Panc1 (cell line): ENCODE measurements at regions not wholly inside any gene's neighbourhood (a gene's known extent, or its start where the extent isn't known, plus 50 kb on each side); places are given as distances from the start of the nearest gene placed in this dataset.

Experiments used
- ATAC-seq: fragments of 200-7000 bp; cut with Tn5 transposase; 2 replicates; pipeline ENCODE4 v1.9.1; 2020; ENCODE audit warnings: mild to moderate bottlenecking, moderate library complexity
- BruUV-seq: library from RNA; stranded (reverse); fragments of 400-500 nt; replicated peaks from 2 replicates; lab custom pipeline; 2021; lab: Mats Ljungman, UMichigan
- CTCF ChIA-PET: fragments of 300-600 bp; sonication (Branson Sonifier 250); formaldehyde crosslinking; loops from one replicate; lab custom pipeline; 2022; ENCODE audit warnings: antibody characterized with exemption; lab: Charles Lee
- POLR2A ChIA-PET: fragments of 300-600 bp; sonication (Branson Sonifier 250); formaldehyde crosslinking; loops from one replicate; lab custom pipeline; 2022; ENCODE audit warnings: antibody characterized with exemption; lab: Charles Lee
- DNase-seq: peaks from one replicate; pipeline ENCODE4 v3.0.0-alpha.2; 2010; ENCODE audit warnings: low read depth, low spot score
- H3K27ac ChIP-seq: 2 replicates; pipeline ENCODE4 v1.5.1; 2011; ENCODE audit warnings: mild to moderate bottlenecking, low read length, inconsistent platforms
- H3K27me3 ChIP-seq: fragments of 200-500 bp; sonication (Bioruptor generic); 2 replicates; pipeline ENCODE4 v1.6.0; 2014; ENCODE audit warnings: low read length, inconsistent platforms; ENCODE audit not compliant: control insufficient read depth, insufficient read depth
- H3K36me3 ChIP-seq: fragments of 200-500 bp; sonication (Bioruptor generic); 2 replicates; pipeline ENCODE4 v1.5.1; 2014; ENCODE audit warnings: inconsistent platforms, mild to moderate bottlenecking, low read length, moderate library complexity; ENCODE audit not compliant: control insufficient read depth, insufficient read depth
- H3K4me1 ChIP-seq: 2 replicates; pipeline ENCODE4 v1.5.1; 2011; ENCODE audit warnings: inconsistent platforms, mild to moderate bottlenecking, low read length, moderate library complexity; ENCODE audit not compliant: control insufficient read depth, insufficient read depth
- H3K4me3 ChIP-seq, 2 experiments: 2 replicates each; pipeline ENCODE4 v1.5.1; 2011 to 2012; ENCODE audit warnings: low read depth in 2 of 2, low read length in 2 of 2, mild to moderate bottlenecking in 2 of 2, inconsistent platforms in 1 of 2, moderate library complexity in 1 of 2
- H3K9me3 ChIP-seq: fragments of 200-500 bp; sonication (Bioruptor generic); 2 replicates; pipeline ENCODE4 v1.5.1; 2014; ENCODE audit warnings: low read depth, mild to moderate bottlenecking, inconsistent platforms, low read length, moderate library complexity; ENCODE audit not compliant: control insufficient read depth, insufficient read depth
- CTCF ChIP-seq: fragments of 450-650 bp; IDR thresholded peaks from 2 replicates; pipeline ENCODE4 v1.5.1; 2017; ENCODE audit warnings: mild to moderate bottlenecking
- POLR2AphosphoS5 ChIP-seq: IDR thresholded peaks from 2 replicates; pipeline ENCODE4 v1.6.1; 2012; ENCODE audit warnings: mild to moderate bottlenecking, low read depth, low read length, moderate library complexity
- REST ChIP-seq, 2 experiments: IDR thresholded peaks; 2 replicates each; pipeline ENCODE4 v1.6.1; 2011 to 2012; ENCODE audit warnings: low read depth in 2 of 2, control low read depth in 1 of 2, low read length in 1 of 2, mild to moderate bottlenecking in 1 of 2, moderate library complexity in 1 of 2; ENCODE audit not compliant: insufficient read depth in 1 of 2
- SIN3A ChIP-seq: IDR thresholded peaks from 2 replicates; pipeline ENCODE4 v1.6.1; 2012; ENCODE audit warnings: low read depth, mild to moderate bottlenecking, low read length, moderate library complexity, borderline replicate concordance; ENCODE audit not compliant: insufficient read depth
- TCF7L2 ChIP-seq: IDR thresholded peaks from 2 replicates; pipeline ENCODE4 v1.6.1; 2011; ENCODE audit warnings: mild to moderate bottlenecking, low read depth, low read length, inconsistent platforms
- in situ Hi-C: cut with HindIII; loops from 2 replicates; pipeline ENCODE4 v1.10.0; 2016; ENCODE audit warnings: low sequenced_read_pairs, low pct_unique_long_range_greater_than_20kb
- intact Hi-C: fragments of 100-400 bp; cut with micrococcal nuclease; formaldehyde crosslinking; loops from one replicate; pipeline ENCODE4 v1.10.0; 2022; ENCODE audit not compliant: unreplicated experiment

- no peak for DNase-seq
- in situ Hi-C loops = no loop called here
- Histone ChIP-seq H3K27ac (no peak overlapping the region), H3K4me3 (no peak overlapping the region), H3K4me1 (no peaks in the 10 kb centered on the region), H3K9me3 (no peaks in the 10 kb centered on the region), H3K27me3 (no peaks in the 10 kb centered on the region), H3K36me3 (no peaks in the 10 kb centered on the region)
- no peak for ATAC-seq
- POLR2A ChIA-PET = no interaction called here
- TF ChIP-seq SIN3A (no peak), POLR2AphosphoS5 (no peak), TCF7L2 (no peak), REST (IDR thresholded peaks at IDR 0.05; ENCODE audit: insufficient read depth in 1 of 2, low read depth in 2 of 2, low read length in 1 of 2) (no peak), CTCF (no peak)
- CTCF ChIA-PET = no interaction called here
- intact Hi-C loops = no loop called here
- no TSS peak for BruUV-seq
These were observed 694.5 kb upstream of the RAB6C start for GRCh38 chr2:129285012-129285411.

GRCh38 chr2:129293326-129293725, 686.1 kb upstream of the RAB6C start:
- no peak for ATAC-seq
- ChIA-PET CTCF (no interaction called here), POLR2A (no interaction called here)
- in situ Hi-C loops = no loop called here
- Histone ChIP-seq H3K4me1 (no peaks in the 10 kb centered on the region), H3K36me3 (no peaks in the 10 kb centered on the region), H3K27me3 (no peaks in the 10 kb centered on the region), H3K27ac (no peak overlapping the region), H3K9me3 (no peaks in the 10 kb centered on the region), H3K4me3 (no peak overlapping the region)
- no TSS peak for BruUV-seq
- no peak for DNase-seq
- TF ChIP-seq TCF7L2 (no peak), CTCF (no peak), SIN3A (no peak), REST (IDR thresholded peaks at IDR 0.05; ENCODE audit: insufficient read depth in 1 of 2, low read depth in 2 of 2, low read length in 1 of 2) (no peak), POLR2AphosphoS5 (no peak)
- intact Hi-C loops = no loop called here
